ENCODE measurements at regions not wholly inside any gene's neighbourhood (a gene's known extent, or its start where the extent isn't known, plus 50 kb on each side); places are given as distances from the start of the nearest gene placed in this dataset.

DNA sequence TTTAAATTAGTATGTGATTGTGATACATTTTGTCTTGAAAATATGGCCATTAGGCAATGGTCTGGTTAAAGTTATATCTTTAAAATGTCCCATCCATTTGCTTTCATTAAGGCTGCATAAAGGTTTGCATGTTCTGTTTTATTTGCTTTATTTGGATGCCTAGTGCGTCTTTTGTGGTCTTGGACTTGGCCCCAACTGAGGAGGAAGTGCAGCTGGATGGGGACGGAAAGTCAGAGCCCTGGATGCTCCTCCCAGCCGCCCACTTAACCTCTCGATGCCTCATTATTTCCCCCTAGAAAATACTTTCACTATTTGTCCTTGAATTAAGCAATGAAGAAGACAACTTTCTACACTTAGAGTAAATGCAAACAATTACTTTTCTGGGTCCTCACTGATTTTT is 898.2 kb downstream of the MCTP2 start:
- no peaks in the 10 kb centered on the region for H3K4me1 ChIP-seq (ENCODE audit: low read length)
- H3K9me3 ChIP-seq (ENCODE audit: insufficient read depth, low read length), result no peaks in the 10 kb centered on the region
- no peak overlapping the region for H3K27ac ChIP-seq (ENCODE audit: low read length)
- TF ChIP-seq CTCF (IDR thresholded peaks at IDR 0.05; ENCODE audit: low read depth, low read length) (no peak), EZH2phosphoT487 (IDR thresholded peaks at IDR 0.05; ENCODE audit: low read depth) (no peak)
- no peak overlapping the region for H3K4me3 ChIP-seq (ENCODE audit: low read length)
- H4K20me1 ChIP-seq (ENCODE audit: insufficient read depth, low read length), result no peaks in the 10 kb centered on the region
- H3K79me2 ChIP-seq (ENCODE audit: low read length), result no peaks in the 10 kb centered on the region
- H3K27me3 ChIP-seq (ENCODE audit: low read depth, low read length), result no peaks in the 10 kb centered on the region
- no peak overlapping the region for H3K9ac ChIP-seq (ENCODE audit: low read length)
- no peak overlapping the region for H2AFZ ChIP-seq (ENCODE audit: low read depth, low read length)
- no peak overlapping the region for H3K4me2 ChIP-seq (ENCODE audit: low read length)
- no peaks in the 10 kb centered on the region for H3K36me3 ChIP-seq (replicated peaks; ENCODE audit: low read depth, low read length)

GRCh38 chr15:95131131-95131556 is 899.8 kb downstream of the MCTP2 start:
- Histone ChIP-seq H3K27ac (ENCODE audit: low read length) (no peak overlapping the region), H3K27me3 (ENCODE audit: low read depth, low read length) (no peaks in the 10 kb centered on the region), H3K4me2 (ENCODE audit: low read length) (no peak overlapping the region), H3K4me1 (ENCODE audit: low read length) (no peaks in the 10 kb centered on the region), H3K9me3 (ENCODE audit: insufficient read depth, low read length) (no peaks in the 10 kb centered on the region), H3K79me2 (ENCODE audit: low read length) (no peaks in the 10 kb centered on the region), H4K20me1 (ENCODE audit: insufficient read depth, low read length) (no peaks in the 10 kb centered on the region), H2AFZ (ENCODE audit: low read depth, low read length) (no peak overlapping the region), H3K9ac (ENCODE audit: low read length) (no peak overlapping the region), H3K36me3 (replicated peaks; ENCODE audit: low read depth, low read length) (no peaks in the 10 kb centered on the region), H3K4me3 (ENCODE audit: low read length) (no peak overlapping the region)
- no peak for TF ChIP-seq EZH2phosphoT487 (IDR thresholded peaks at IDR 0.05; ENCODE audit: low read depth)
- TF ChIP-seq CTCF (IDR thresholded peaks at IDR 0.05; ENCODE audit: low read depth, low read length), result no peak

DNA sequence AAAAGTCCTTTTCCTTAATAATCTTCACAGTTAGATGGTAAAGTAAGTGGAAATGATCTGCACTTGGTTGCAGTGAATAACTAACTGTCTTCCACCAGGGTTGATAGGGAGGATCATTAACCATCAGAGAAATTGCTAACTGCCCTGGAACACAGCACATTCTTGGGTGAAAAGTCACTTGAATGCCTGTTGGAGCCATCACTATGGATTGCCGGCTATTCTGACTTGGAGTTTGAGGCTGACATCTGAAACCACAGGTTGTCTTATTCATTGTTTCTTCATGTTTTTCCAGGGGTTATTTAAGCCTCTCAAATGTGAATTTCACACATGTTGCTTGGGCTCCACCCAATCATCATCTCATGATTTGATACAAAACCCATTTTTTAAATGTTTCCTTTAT is 901.4 kb downstream of the MCTP2 start:
- H3K79me2 ChIP-seq (ENCODE audit: low read length), result no peaks in the 10 kb centered on the region
- no peaks in the 10 kb centered on the region for H3K9me3 ChIP-seq (ENCODE audit: insufficient read depth, low read length)
- H3K9ac ChIP-seq (ENCODE audit: low read length), result no peak overlapping the region
- no peaks in the 10 kb centered on the region for H4K20me1 ChIP-seq (ENCODE audit: insufficient read depth, low read length)
- H3K36me3 ChIP-seq (replicated peaks; ENCODE audit: low read depth, low read length), result no peaks in the 10 kb centered on the region
- no peak overlapping the region for H2AFZ ChIP-seq (ENCODE audit: low read depth, low read length)
- no peak overlapping the region for H3K27ac ChIP-seq (ENCODE audit: low read length)
- TF ChIP-seq EZH2phosphoT487 (IDR thresholded peaks at IDR 0.05; ENCODE audit: low read depth) (no peak), CTCF (IDR thresholded peaks at IDR 0.05; ENCODE audit: low read depth, low read length) (no peak)
- H3K4me2 ChIP-seq (ENCODE audit: low read length), result no peak overlapping the region
- H3K27me3 ChIP-seq (ENCODE audit: low read depth, low read length), result no peaks in the 10 kb centered on the region
- H3K4me3 ChIP-seq (ENCODE audit: low read length), result no peak overlapping the region
- H3K4me1 ChIP-seq (ENCODE audit: low read length), result no peaks in the 10 kb centered on the region

DNA sequence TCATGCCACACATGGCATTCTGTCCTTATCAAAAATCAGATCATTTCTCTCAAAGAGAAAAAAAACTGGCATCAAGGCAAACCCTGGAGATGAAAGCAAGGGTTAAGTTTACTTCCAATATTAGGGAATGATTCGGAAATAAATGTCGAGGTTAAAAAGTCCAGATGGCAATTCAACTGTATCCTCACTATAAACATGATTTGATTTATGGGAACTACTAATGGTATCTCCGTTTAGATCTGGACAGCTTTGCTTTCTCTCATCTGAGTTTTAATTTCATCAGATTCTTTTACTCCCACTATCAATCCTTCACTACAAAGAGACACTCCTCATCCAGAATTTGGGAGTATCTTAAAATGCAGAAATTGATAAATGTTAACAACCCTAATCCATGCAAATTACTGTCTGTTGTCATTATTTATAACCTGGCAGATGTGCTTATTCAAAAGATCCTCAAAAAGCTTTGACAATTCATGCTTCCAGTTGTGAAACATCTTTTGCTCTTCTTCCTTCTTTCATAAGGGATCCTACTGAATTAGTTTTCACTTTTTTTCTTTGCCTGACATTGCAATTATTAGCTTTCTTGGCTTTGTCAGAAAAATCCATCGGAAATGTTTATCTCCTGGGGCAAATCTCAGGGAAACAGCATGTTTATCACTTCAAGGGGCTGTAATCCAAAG is 903.2 kb downstream of the MCTP2 start:
- Histone ChIP-seq H3K9me3 (ENCODE audit: insufficient read depth, low read length) (no peaks in the 10 kb centered on the region), H3K79me2 (ENCODE audit: low read length) (no peaks in the 10 kb centered on the region), H3K27me3 (ENCODE audit: low read depth, low read length) (no peaks in the 10 kb centered on the region), H2AFZ (ENCODE audit: low read depth, low read length) (no peak overlapping the region), H4K20me1 (ENCODE audit: insufficient read depth, low read length) (no peaks in the 10 kb centered on the region), H3K4me2 (ENCODE audit: low read length) (no peak overlapping the region), H3K4me1 (ENCODE audit: low read length) (no peaks in the 10 kb centered on the region), H3K4me3 (ENCODE audit: low read length) (no peak overlapping the region), H3K9ac (ENCODE audit: low read length) (no peak overlapping the region), H3K27ac (ENCODE audit: low read length) (no peak overlapping the region), H3K36me3 (replicated peaks; ENCODE audit: low read depth, low read length) (no peaks in the 10 kb centered on the region)
- TF ChIP-seq EZH2phosphoT487 (IDR thresholded peaks at IDR 0.05; ENCODE audit: low read depth), result no peak
- TF ChIP-seq CTCF (IDR thresholded peaks at IDR 0.05; ENCODE audit: low read depth, low read length), result no peak

Measured in OCI-LY3 (cell line).